H9 (cell line): ENCODE measurements at regions not wholly inside any gene's neighbourhood (a gene's known extent, or its start where the extent isn't known, plus 50 kb on each side); places are given as distances from the start of the nearest gene placed in this dataset.

ENCODE experiments used
- DNase-seq: peaks from one replicate; pipeline ENCODE4 v3.0.0-alpha.2; 2017
- H2AFZ ChIP-seq: one replicate; pipeline ENCODE4 v1.6.1; 2013; ENCODE audit warnings: mild to moderate bottlenecking, low read length, control low read depth, moderate library complexity
- H2AK5ac ChIP-seq: 2 replicates; pipeline ENCODE4 v1.6.1; 2013; ENCODE audit warnings: low read length, control low read depth, mixed read lengths; ENCODE audit not compliant: insufficient read length
- H2BK120ac ChIP-seq: one replicate; pipeline ENCODE4 v1.6.1; 2013; ENCODE audit warnings: low read depth, mild to moderate bottlenecking, low read length, control low read depth, inconsistent platforms; ENCODE audit not compliant: poor library complexity, severe bottlenecking
- H2BK12ac ChIP-seq: 2 replicates; pipeline ENCODE4 v1.6.1; 2013; ENCODE audit warnings: low read length, control low read depth, mixed read lengths, low read depth; ENCODE audit not compliant: insufficient read length
- H2BK15ac ChIP-seq: 2 replicates; pipeline ENCODE4 v1.6.1; 2013; ENCODE audit warnings: low read depth, low read length, control low read depth
- H2BK20ac ChIP-seq: one replicate; pipeline ENCODE4 v1.6.1; 2013; ENCODE audit warnings: low read depth, mild to moderate bottlenecking, low read length, control low read depth, inconsistent platforms; ENCODE audit not compliant: poor library complexity, severe bottlenecking
- H2BK5ac ChIP-seq: 2 replicates; pipeline ENCODE4 v1.6.1; 2013; ENCODE audit warnings: low read length, control low read depth, mixed read lengths; ENCODE audit not compliant: insufficient read length
- H3K14ac ChIP-seq: 2 replicates; pipeline ENCODE4 v1.6.1; 2013; ENCODE audit warnings: low read length, control low read depth; ENCODE audit not compliant: insufficient read depth
- H3K18ac ChIP-seq: 2 replicates; pipeline ENCODE4 v1.6.1; 2013; ENCODE audit warnings: low read depth, mild to moderate bottlenecking, mixed read lengths, low read length, control low read depth; ENCODE audit not compliant: insufficient read length
- H3K23ac ChIP-seq: 2 replicates; pipeline ENCODE4 v1.6.1; 2013; ENCODE audit warnings: low read length, control low read depth, mixed read lengths, low read depth; ENCODE audit not compliant: insufficient read length
- H3K23me2 ChIP-seq: 2 replicates; pipeline ENCODE4 v1.6.1; 2013; ENCODE audit warnings: low read depth, mild to moderate bottlenecking, mixed read lengths, low read length, control low read depth; ENCODE audit not compliant: insufficient read length, poor library complexity, severe bottlenecking
- H3K27ac ChIP-seq: 2 replicates; pipeline ENCODE4 v1.5.1; 2013; ENCODE audit warnings: low read length, control low read depth, mixed read lengths, low read depth; ENCODE audit not compliant: insufficient read length
- H3K27me3 ChIP-seq: 2 replicates; pipeline ENCODE4 v1.6.1; 2013; ENCODE audit warnings: low read length, control low read depth, inconsistent platforms; ENCODE audit not compliant: insufficient read depth
- H3K4ac ChIP-seq: 2 replicates; pipeline ENCODE4 v1.6.1; 2013; ENCODE audit warnings: low read depth, mild to moderate bottlenecking, control low read depth, inconsistent platforms, low read length, moderate library complexity
- H3K4me1 ChIP-seq: 2 replicates; pipeline ENCODE4 v1.6.1; 2013; ENCODE audit warnings: low read length, control low read depth, inconsistent platforms; ENCODE audit not compliant: insufficient read depth
- H3K4me2 ChIP-seq: 2 replicates; pipeline ENCODE4 v1.6.1; 2013; ENCODE audit warnings: low read length, control low read depth, mixed read lengths; ENCODE audit not compliant: insufficient read length, insufficient read depth
- H3K56ac ChIP-seq: 2 replicates; pipeline ENCODE4 v1.6.1; 2013; ENCODE audit warnings: low read depth, mild to moderate bottlenecking, mixed read lengths, low read length, control low read depth; ENCODE audit not compliant: insufficient read length
- H3K79me1 ChIP-seq: 2 replicates; pipeline ENCODE4 v1.6.1; 2013; ENCODE audit warnings: low read depth, mild to moderate bottlenecking, moderate library complexity, low read length, control low read depth, inconsistent platforms; ENCODE audit not compliant: insufficient read depth, poor library complexity, severe bottlenecking
- H3K79me2 ChIP-seq: 2 replicates; pipeline ENCODE4 v1.6.1; 2013; ENCODE audit warnings: low read length, control low read depth, inconsistent platforms; ENCODE audit not compliant: insufficient read depth
- H3K9ac ChIP-seq: 2 replicates; pipeline ENCODE4 v1.6.1; 2013; ENCODE audit warnings: low read length, control low read depth, mixed read lengths; ENCODE audit not compliant: insufficient read length; ENCODE audit errors: extremely low read depth
- H3K9me3 ChIP-seq: one replicate; pipeline ENCODE4 v1.6.1; 2013; ENCODE audit warnings: low read depth, low read length, inconsistent platforms; ENCODE audit not compliant: control insufficient read depth
- H3T11ph ChIP-seq: one replicate; pipeline ENCODE4 v1.6.1; 2013; ENCODE audit warnings: mild to moderate bottlenecking, low read length, control low read depth, inconsistent platforms
- H4K20me1 ChIP-seq: one replicate; pipeline ENCODE4 v1.6.1; 2013; ENCODE audit not compliant: control insufficient read depth, insufficient read length, insufficient read depth
- H4K5ac ChIP-seq: 2 replicates; pipeline ENCODE4 v1.6.1; 2013; ENCODE audit warnings: low read depth, mild to moderate bottlenecking, mixed read lengths, low read length, control low read depth; ENCODE audit not compliant: insufficient read length
- H4K8ac ChIP-seq: replicated peaks from 2 replicates; pipeline ENCODE4 v1.6.1; 2013; ENCODE audit warnings: low read length, control low read depth, mixed read lengths, low read depth; ENCODE audit not compliant: insufficient read length
- H4K91ac ChIP-seq: 2 replicates; pipeline ENCODE4 v1.6.1; 2013; ENCODE audit warnings: low read depth, mild to moderate bottlenecking, moderate library complexity, mixed read lengths, low read length, control low read depth; ENCODE audit not compliant: insufficient read length
- H3K27ac Mint-ChIP-seq, 3 experiments: 2 replicates in 2 of 3; 3 replicates in 1 of 3; pipeline ENCODE4 v1.8.0; 2020 to 2021; ENCODE audit warnings: mixed read lengths in 3 of 3, mild to moderate bottlenecking in 1 of 3, moderate library complexity in 1 of 3
- H3K27me3 Mint-ChIP-seq: 2 replicates; pipeline ENCODE4 v1.8.0; 2021; ENCODE audit warnings: low read depth, mild to moderate bottlenecking, moderate library complexity, mixed read lengths
- H3K36me3 Mint-ChIP-seq, 3 experiments: 2 replicates in 2 of 3; 3 replicates in 1 of 3; pipeline ENCODE4 v1.8.0; 2020 to 2021; ENCODE audit warnings: low read depth in 3 of 3, mixed read lengths in 3 of 3; ENCODE audit not compliant: insufficient read depth in 1 of 3
- H3K4me1 Mint-ChIP-seq, 2 experiments: 2 replicates each; pipeline ENCODE4 v1.8.0; 2020; ENCODE audit warnings: mixed read lengths in 2 of 2
- H3K4me3 Mint-ChIP-seq, 2 experiments: 2 replicates in 1 of 2; 3 replicates in 1 of 2; pipeline ENCODE4 v1.8.0; 2020 to 2021; ENCODE audit warnings: mild to moderate bottlenecking in 2 of 2, mixed read lengths in 2 of 2, moderate library complexity in 1 of 2
- H3K9me3 Mint-ChIP-seq, 2 experiments: 2 replicates in 1 of 2; 3 replicates in 1 of 2; pipeline ENCODE4 v1.8.0; 2020; ENCODE audit warnings: mild to moderate bottlenecking in 2 of 2, mixed read lengths in 2 of 2, moderate library complexity in 1 of 2
- WGBS: extraction: QIAGEN DNeasy Blood & Tissue Kit; methylation state at CpG from one replicate; pipeline ENCODE4 v1.1.7; 2013; ENCODE audit warnings: missing lambda C conversion rate, low lambda C conversion rate, mixed read lengths; ENCODE audit not compliant: insufficient read length; ENCODE audit errors: extremely low coverage; 5-methylcytosine and 5-hydroxymethylcytosine counted together
- TF ChIP-seq, protein P1 (sequence below): fragments of 200-600 bp; sonication (generic); conservative IDR thresholded peaks from 3 replicates; pipeline ENCODE4 v1.8.0; 2021; ENCODE audit warnings: antibody characterized with exemption, mild to moderate bottlenecking

DNA sequence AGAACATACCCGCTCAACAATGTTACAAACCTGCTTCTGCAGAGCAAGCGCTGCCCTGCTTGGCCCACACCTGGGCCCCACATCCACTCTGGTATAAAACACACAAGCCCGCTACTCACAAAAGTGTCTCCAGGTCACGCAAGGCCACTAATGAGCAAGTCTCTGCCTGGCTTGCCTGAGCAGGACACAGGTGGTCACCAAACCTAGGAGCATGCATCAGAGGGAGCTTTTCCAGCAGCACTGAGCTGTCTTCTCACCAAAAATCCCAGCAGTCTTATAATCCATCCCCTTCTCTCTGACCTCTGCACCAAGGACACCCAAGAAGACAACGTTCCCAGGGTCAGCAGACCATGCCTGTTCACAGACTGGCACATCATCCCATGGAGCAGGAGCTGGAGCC, 100.8 kb downstream of the DLL1 start:
- Histone ChIP-seq H2AK5ac (no peak overlapping the region), H3K79me2 (no peaks in the 10 kb centered on the region), H4K91ac (no peak overlapping the region), H3K23me2 (no peaks in the 10 kb centered on the region), H4K20me1 (no peaks in the 10 kb centered on the region), H3K56ac (no peak overlapping the region), H2BK15ac (no peak overlapping the region), H3K18ac (no peak overlapping the region), H3T11ph (no peak overlapping the region), H2BK12ac (no peak overlapping the region), H3K4me2 (no peak overlapping the region), H3K9ac (no peak overlapping the region), H3K27me3 (no peaks in the 10 kb centered on the region), H3K14ac (no peak overlapping the region), H2BK5ac (no peak overlapping the region), H3K79me1 (no peaks in the 10 kb centered on the region), H3K23ac (no peak overlapping the region), H3K27ac (no peak overlapping the region), H3K9me3 (no peaks in the 10 kb centered on the region), H2AFZ (no peak overlapping the region), H4K5ac (no peak overlapping the region), H4K8ac (no peak overlapping the region), H2BK120ac (no peak overlapping the region), H2BK20ac (no peak overlapping the region), H3K4ac (no peak overlapping the region), H3K4me1 (no peaks in the 10 kb centered on the region)
- TF ChIP-seq, protein P1, sequence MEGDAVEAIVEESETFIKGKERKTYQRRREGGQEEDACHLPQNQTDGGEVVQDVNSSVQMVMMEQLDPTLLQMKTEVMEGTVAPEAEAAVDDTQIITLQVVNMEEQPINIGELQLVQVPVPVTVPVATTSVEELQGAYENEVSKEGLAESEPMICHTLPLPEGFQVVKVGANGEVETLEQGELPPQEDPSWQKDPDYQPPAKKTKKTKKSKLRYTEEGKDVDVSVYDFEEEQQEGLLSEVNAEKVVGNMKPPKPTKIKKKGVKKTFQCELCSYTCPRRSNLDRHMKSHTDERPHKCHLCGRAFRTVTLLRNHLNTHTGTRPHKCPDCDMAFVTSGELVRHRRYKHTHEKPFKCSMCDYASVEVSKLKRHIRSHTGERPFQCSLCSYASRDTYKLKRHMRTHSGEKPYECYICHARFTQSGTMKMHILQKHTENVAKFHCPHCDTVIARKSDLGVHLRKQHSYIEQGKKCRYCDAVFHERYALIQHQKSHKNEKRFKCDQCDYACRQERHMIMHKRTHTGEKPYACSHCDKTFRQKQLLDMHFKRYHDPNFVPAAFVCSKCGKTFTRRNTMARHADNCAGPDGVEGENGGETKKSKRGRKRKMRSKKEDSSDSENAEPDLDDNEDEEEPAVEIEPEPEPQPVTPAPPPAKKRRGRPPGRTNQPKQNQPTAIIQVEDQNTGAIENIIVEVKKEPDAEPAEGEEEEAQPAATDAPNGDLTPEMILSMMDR = no peak
- 0 out of 7 replicates have a peak overlapping the region, but pooled peaks of 1 of the 3 experiments have one; percentile 6 for H3K27ac Mint-ChIP-seq
- H3K4me3 Mint-ChIP-seq = no peak overlapping the region
- H3K4me1 Mint-ChIP-seq = no peaks in the 10 kb centered on the region
- peaks cover 14 to 18% of the 10 kb centered on the region in 2 experiments for H3K9me3 Mint-ChIP-seq
- H3K27me3 Mint-ChIP-seq = peaks cover 1% of the 10 kb centered on the region
- no CpG with 5 or more reads among the region's 5 CpGs for WGBS
- H3K36me3 Mint-ChIP-seq = peaks cover 0 to 10% (median 3%) of the 10 kb centered on the region in 3 experiments; a peak in 5 of 7 replicates
- DNase-seq = no peak
